B cell (primary cell): ENCODE measurements at regions not wholly inside any gene's neighbourhood (a gene's known extent, or its start where the extent isn't known, plus 50 kb on each side); places are given as distances from the start of the nearest gene placed in this dataset.

Experiments
- ATAC-seq: fragments of 200-7000 bp; cut with Tn5 transposase; one replicate; pipeline ENCODE4 v1.10.0; 2021; ENCODE audit warnings: low read depth, mild to moderate bottlenecking, moderate number of reproducible peaks, moderate library complexity
- CTCF ChIA-PET: fragments of 350-600 bp; sonication (Branson Sonifier 250); formaldehyde crosslinking; loops from one replicate; lab custom pipeline; 2021; ENCODE audit warnings: antibody characterized with exemption, inconsistent platforms; lab: Charles Lee
- POLR2A ChIA-PET: fragments of 350-600 bp; sonication (Branson Sonifier 250); formaldehyde crosslinking; loops from one replicate; lab custom pipeline; 2021; ENCODE audit warnings: antibody characterized with exemption; lab: Charles Lee
- DNase-seq: peaks from one replicate; pipeline ENCODE4 v3.0.0; 2013
- H2AFZ ChIP-seq: 2 replicates; pipeline ENCODE4 v1.6.1; 2012; ENCODE audit warnings: mild to moderate bottlenecking, low read depth, low read length; ENCODE audit not compliant: insufficient read depth, poor library complexity, severe bottlenecking
- H3K27ac ChIP-seq, 2 donors: 1 replicate in 1 of 2; 2 replicates in 1 of 2; pipeline ENCODE4 v1.5.1; 2012 to 2013; ENCODE audit warnings: low read length in 2 of 2, mild to moderate bottlenecking in 2 of 2, moderate library complexity in 1 of 2
- H3K27me3 ChIP-seq, 4 experiments: fragments of 200-600 bp in 1 of 4; sonication (generic) in 1 of 4; replicated peaks in 1 of 4; 1 replicate in 2 of 4; 2 replicates in 2 of 4; pipeline versions ENCODE4 v1.6.1 to v1.7.0; 2013 to 2016; ENCODE audit warnings: low read length in 3 of 4, mild to moderate bottlenecking in 2 of 4, mixed read lengths in 1 of 4, moderate library complexity in 1 of 4; ENCODE audit not compliant: insufficient read depth in 4 of 4, control insufficient read depth in 3 of 4; ENCODE audit errors: control extremely low read depth in 1 of 4
- H3K36me3 ChIP-seq, 2 experiments: replicated peaks in 1 of 2; 1 replicate in 1 of 2; 2 replicates in 1 of 2; pipeline versions ENCODE4 v1.6.1 to v1.7.1; 2013; ENCODE audit warnings: low read length in 1 of 2; ENCODE audit not compliant: insufficient read depth in 2 of 2, control insufficient read depth in 1 of 2; ENCODE audit errors: control extremely low read depth in 1 of 2, extremely low read depth in 1 of 2
- H3K4me1 ChIP-seq, 2 donors: fragments of 200-600 bp in 1 of 2; sonication (generic) in 1 of 2; 1 replicate in 1 of 2; 2 replicates in 1 of 2; pipeline versions ENCODE4 v1.5.1 to v1.6.1; 2013 to 2017; ENCODE audit warnings: low read length in 2 of 2; ENCODE audit not compliant: control insufficient read depth in 2 of 2, insufficient read depth in 2 of 2
- H3K4me2 ChIP-seq: replicated peaks from 2 replicates; pipeline ENCODE3; 2012; ENCODE audit warnings: mild to moderate bottlenecking, low read depth, low read length; ENCODE audit not compliant: poor library complexity, severe bottlenecking
- H3K4me3 ChIP-seq, 5 experiments: fragments of 200-600 bp in 1 of 5; sonication (generic) in 1 of 5; 1 replicate in 3 of 5; 2 replicates in 2 of 5; pipeline versions ENCODE4 v1.5.1 to v1.7.0; 2011 to 2016; ENCODE audit warnings: low read length in 4 of 5, mild to moderate bottlenecking in 4 of 5, low read depth in 2 of 5, control low read depth in 1 of 5, moderate library complexity in 1 of 5; ENCODE audit not compliant: insufficient read depth in 1 of 5; ENCODE audit errors: control extremely low read depth in 1 of 5, extremely low read depth in 1 of 5
- H3K79me2 ChIP-seq: fragments of 200-600 bp; sonication (generic); one replicate; pipeline ENCODE4 v1.6.0; 2016; ENCODE audit warnings: low read length; ENCODE audit not compliant: control insufficient read depth, insufficient read depth
- H3K9ac ChIP-seq: fragments of 200-600 bp; sonication (generic); 2 replicates; pipeline ENCODE4 v1.6.1; 2017; ENCODE audit warnings: mild to moderate bottlenecking, low read length, moderate library complexity
- H3K9me3 ChIP-seq, 3 donors: one replicate each; pipeline versions ENCODE4 v1.6.1 to v1.7.1; 2013; ENCODE audit warnings: low read length in 2 of 3; ENCODE audit not compliant: control insufficient read depth in 2 of 3, insufficient read depth in 1 of 3; ENCODE audit errors: control extremely low read depth in 1 of 3
- H4K20me1 ChIP-seq: 2 replicates; pipeline ENCODE4 v1.6.0; 2012; ENCODE audit warnings: mild to moderate bottlenecking, low read length; ENCODE audit not compliant: insufficient read depth, control insufficient read depth, poor library complexity, severe bottlenecking
- H3K27ac Mint-ChIP-seq: one replicate; pipeline ENCODE4 v1.8.0; 2021; ENCODE audit warnings: mixed read lengths
- H3K27me3 Mint-ChIP-seq: one replicate; pipeline ENCODE4 v1.8.0; 2021; ENCODE audit warnings: mixed read lengths
- H3K4me1 Mint-ChIP-seq: one replicate; pipeline ENCODE4 v1.8.0; 2021; ENCODE audit warnings: mixed read lengths
- H3K4me3 Mint-ChIP-seq: one replicate; pipeline ENCODE4 v1.8.0; 2021; ENCODE audit warnings: mixed read lengths
- H3K9me3 Mint-ChIP-seq: one replicate; pipeline ENCODE4 v1.8.0; 2022; ENCODE audit warnings: mixed read lengths; ENCODE audit not compliant: insufficient read depth
- CTCF ChIP-seq: fragments of 200-600 bp; IDR thresholded peaks from one replicate; pipeline ENCODE4 v1.8.0; 2022; ENCODE audit warnings: antibody characterized with exemption, mild to moderate bottlenecking
- EZH2 ChIP-seq: IDR thresholded peaks from 2 replicates; pipeline ENCODE4 v1.6.1; 2012; ENCODE audit warnings: borderline replicate concordance, low read depth, mild to moderate bottlenecking, moderate library complexity, low read length; ENCODE audit not compliant: insufficient read depth, poor library complexity, severe bottlenecking
- WGBS: methylation state at CpG from one replicate; pipeline ENCODE4 v1.1.5; 2013; ENCODE audit warnings: missing lambda C conversion rate; ENCODE audit not compliant: insufficient coverage; 5-methylcytosine and 5-hydroxymethylcytosine counted together
- intact Hi-C: fragments of 100-400 bp; cut with micrococcal nuclease; formaldehyde crosslinking; loops from one replicate; pipeline ENCODE4 v1.10.0; 2022

DNA sequence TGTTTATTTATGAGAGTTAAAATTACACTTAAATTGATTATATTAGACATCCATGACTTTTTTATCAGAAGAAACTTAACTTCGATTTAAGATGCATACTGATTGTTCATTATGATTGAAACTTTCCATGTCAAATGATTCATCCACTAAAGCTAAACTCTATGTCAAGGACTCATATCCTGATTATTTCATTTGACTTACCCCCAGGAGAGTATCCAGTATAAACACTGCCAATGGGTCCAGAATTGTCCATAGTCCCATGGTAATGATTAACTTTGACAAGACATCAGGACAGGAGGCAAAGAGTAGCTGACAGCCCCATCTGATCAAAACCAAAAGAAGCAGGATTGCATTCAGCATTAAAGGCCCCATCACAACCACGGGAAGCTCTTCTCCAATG, 709.9 kb downstream of the TFAP2A start:
- H3K27me3 Mint-ChIP-seq: no peaks in the 10 kb centered on the region
- H3K27ac ChIP-seq: no peak overlapping the region
- ATAC-seq: no peak
- H3K9me3 Mint-ChIP-seq: no peaks in the 10 kb centered on the region
- H3K36me3 ChIP-seq: no peaks in the 10 kb centered on the region
- CTCF ChIA-PET: no interaction called here
- TF ChIP-seq CTCF (no peak), EZH2 (no peak)
- intact Hi-C loops: no loop called here
- H2AFZ ChIP-seq: no peak overlapping the region
- H3K9ac ChIP-seq: no peak overlapping the region
- no peak overlapping the region for H3K4me3 Mint-ChIP-seq
- H3K4me1 Mint-ChIP-seq: no peaks in the 10 kb centered on the region
- no peaks in the 10 kb centered on the region for H3K4me1 ChIP-seq
- no peak overlapping the region for H3K4me2 ChIP-seq
- no peaks in the 10 kb centered on the region for H4K20me1 ChIP-seq
- 71% methylated on average over 1 of the region's 2 CpGs for WGBS
- H3K9me3 ChIP-seq: no peaks in the 10 kb centered on the region
- H3K79me2 ChIP-seq: no peaks in the 10 kb centered on the region
- POLR2A ChIA-PET: no interaction called here
- no peak for DNase-seq
- H3K4me3 ChIP-seq: no peak overlapping the region
- no peak overlapping the region for H3K27ac Mint-ChIP-seq
- H3K27me3 ChIP-seq: no peaks in the 10 kb centered on the region

GRCh38 chr6:9702914-9703313, 712.0 kb downstream of the TFAP2A start:
- Histone ChIP-seq H2AFZ (no peak overlapping the region), H3K4me2 (no peak overlapping the region), H3K27ac (no peak overlapping the region), H3K27me3 (no peaks in the 10 kb centered on the region), H3K9me3 (peaks cover 0 to 4% (median 0%) of the 10 kb centered on the region in 3 donors), H3K9ac (no peak overlapping the region), H3K36me3 (no peaks in the 10 kb centered on the region), H3K4me1 (no peaks in the 10 kb centered on the region), H3K79me2 (no peaks in the 10 kb centered on the region), H4K20me1 (no peaks in the 10 kb centered on the region), H3K4me3 (no peak overlapping the region)
- no peak for TF ChIP-seq CTCF
- TF ChIP-seq EZH2: no peak
- ChIA-PET POLR2A (no interaction called here), CTCF (no interaction called here)
- WGBS: 100% methylated on average over 1 of the region's 1 CpG
- no peaks in the 10 kb centered on the region for H3K27me3 Mint-ChIP-seq
- intact Hi-C loops: no loop called here
- H3K4me3 Mint-ChIP-seq: no peak overlapping the region
- DNase-seq (no peak), ATAC-seq (no peak)
- peaks cover 2% of the 10 kb centered on the region for H3K9me3 Mint-ChIP-seq
- H3K27ac Mint-ChIP-seq: no peak overlapping the region
- H3K4me1 Mint-ChIP-seq: no peaks in the 10 kb centered on the region
